Keratinocyte (primary cell): ENCODE measurements at regions not wholly inside any gene's neighbourhood (a gene's known extent, or its start where the extent isn't known, plus 50 kb on each side); places are given as distances from the start of the nearest gene placed in this dataset.

Experiments
- CTCF ChIP-seq, 3 experiments: IDR thresholded peaks in 1 of 3; conservative IDR thresholded peaks in 1 of 3; optimal IDR thresholded peaks in 1 of 3; 2 replicates in 2 of 3; 3 replicates in 1 of 3; pipeline versions ENCODE3 to v1.5.1; 2011; ENCODE audit warnings: low read length in 3 of 3, mild to moderate bottlenecking in 3 of 3, moderate library complexity in 2 of 3, control low read depth in 1 of 3, inconsistent platforms in 1 of 3; ENCODE audit not compliant: insufficient read depth in 2 of 3; ENCODE audit errors: extremely low read depth in 1 of 3
- EZH2 ChIP-seq: IDR thresholded peaks from one replicate; pipeline ENCODE4 v1.6.1; 2012; ENCODE audit warnings: inconsistent platforms, mild to moderate bottlenecking, low read length, moderate library complexity

- no peak for TF ChIP-seq EZH2
- no peak for TF ChIP-seq CTCF (optimal IDR thresholded peaks at IDR 0.05 in 1 of 3, IDR thresholded peaks at IDR 0.05 in 1 of 3, conservative IDR thresholded peaks at IDR 0.05 in 1 of 3; ENCODE audit: extremely low read depth in 1 of 3, insufficient read depth in 2 of 3, low read length in 3 of 3)
These were observed 60.6 kb upstream of the TRPC7 start for GRCh38 chr5:136425921-136426320.
